ENCODE measurements at regions not wholly inside any gene's neighbourhood (a gene's known extent, or its start where the extent isn't known, plus 50 kb on each side); places are given as distances from the start of the nearest gene placed in this dataset.
"Not testable (repeated sequence)": the region's sequence is repeated elsewhere in the genome, so short reads cannot be mapped to it uniquely, and the experiment has no call there.

DNA sequence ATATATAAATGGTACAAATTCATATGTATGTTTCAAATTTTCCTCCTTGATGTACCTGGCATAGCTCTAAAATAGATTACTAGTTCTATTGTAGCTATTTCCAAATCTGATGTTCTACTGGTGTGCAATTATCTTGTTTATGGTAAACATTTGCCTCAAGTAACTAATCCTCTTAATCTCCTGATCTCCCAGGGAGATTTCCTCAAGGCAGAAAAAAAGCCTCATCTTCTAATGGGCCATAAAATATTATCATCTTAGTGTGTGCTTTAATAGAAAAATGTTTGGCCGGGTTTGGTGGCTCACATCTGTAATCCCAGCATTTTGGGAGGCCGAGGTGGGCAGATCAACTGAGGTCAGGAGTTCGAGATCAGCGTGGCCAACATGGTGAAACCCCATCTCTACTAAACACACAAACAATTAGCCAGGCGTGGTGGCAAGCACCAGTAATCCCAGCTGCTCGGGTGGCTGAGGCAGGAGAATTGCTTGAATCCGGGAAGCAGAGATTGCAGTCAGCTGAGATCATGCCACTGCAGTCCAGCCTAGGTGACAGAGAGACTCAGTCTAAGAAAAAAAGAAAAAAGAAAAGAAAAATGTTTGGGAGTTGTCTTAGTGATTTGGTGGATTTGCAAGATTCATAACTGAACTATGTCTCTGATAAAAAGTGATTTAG is 498.9 kb upstream of the SLITRK5 start:
- TF ChIP-seq, protein P1, sequence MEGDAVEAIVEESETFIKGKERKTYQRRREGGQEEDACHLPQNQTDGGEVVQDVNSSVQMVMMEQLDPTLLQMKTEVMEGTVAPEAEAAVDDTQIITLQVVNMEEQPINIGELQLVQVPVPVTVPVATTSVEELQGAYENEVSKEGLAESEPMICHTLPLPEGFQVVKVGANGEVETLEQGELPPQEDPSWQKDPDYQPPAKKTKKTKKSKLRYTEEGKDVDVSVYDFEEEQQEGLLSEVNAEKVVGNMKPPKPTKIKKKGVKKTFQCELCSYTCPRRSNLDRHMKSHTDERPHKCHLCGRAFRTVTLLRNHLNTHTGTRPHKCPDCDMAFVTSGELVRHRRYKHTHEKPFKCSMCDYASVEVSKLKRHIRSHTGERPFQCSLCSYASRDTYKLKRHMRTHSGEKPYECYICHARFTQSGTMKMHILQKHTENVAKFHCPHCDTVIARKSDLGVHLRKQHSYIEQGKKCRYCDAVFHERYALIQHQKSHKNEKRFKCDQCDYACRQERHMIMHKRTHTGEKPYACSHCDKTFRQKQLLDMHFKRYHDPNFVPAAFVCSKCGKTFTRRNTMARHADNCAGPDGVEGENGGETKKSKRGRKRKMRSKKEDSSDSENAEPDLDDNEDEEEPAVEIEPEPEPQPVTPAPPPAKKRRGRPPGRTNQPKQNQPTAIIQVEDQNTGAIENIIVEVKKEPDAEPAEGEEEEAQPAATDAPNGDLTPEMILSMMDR (conservative IDR thresholded peaks at IDR 0.05; ENCODE audit: low read depth) = no peak

DNA sequence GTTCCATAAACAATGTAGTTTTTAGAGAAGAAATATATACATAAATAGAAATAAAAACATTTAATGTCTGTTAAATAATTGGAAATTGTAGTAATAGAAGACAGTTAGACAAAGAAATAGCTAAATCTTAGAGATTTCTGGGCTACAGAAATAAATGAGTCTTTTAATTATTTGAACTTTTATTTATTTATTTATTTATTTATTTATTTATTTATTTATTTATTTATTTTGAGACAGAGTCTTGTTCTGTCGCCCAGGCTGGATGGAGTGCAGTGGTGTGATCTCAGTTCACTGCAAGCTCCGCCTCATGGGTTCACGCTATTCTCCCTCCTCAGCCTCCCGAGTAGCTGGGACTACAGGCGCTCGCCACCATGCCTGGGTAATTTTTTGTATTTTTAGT is 486.0 kb upstream of the SLITRK5 start:
- CTCF ChIA-PET; POLR2A ChIA-PET (ENCODE audit: low non-redundant PET): not testable (repeated sequence)

More for the DNA sequence above, 498.9 kb upstream of the SLITRK5 start:
- ChIA-PET POLR2A (ENCODE audit: low non-redundant PET) (no interaction called here), CTCF (interaction anchor here (0.6 kb wide), 1 partner anchor 197 kb away, joined by 5 read pairs; no protein-coding TSS in a partner anchor)
- no peak overlapping the region for H3K27ac ChIP-seq
- DNase-seq (ENCODE audit: low spot score) = no peak

DNA sequence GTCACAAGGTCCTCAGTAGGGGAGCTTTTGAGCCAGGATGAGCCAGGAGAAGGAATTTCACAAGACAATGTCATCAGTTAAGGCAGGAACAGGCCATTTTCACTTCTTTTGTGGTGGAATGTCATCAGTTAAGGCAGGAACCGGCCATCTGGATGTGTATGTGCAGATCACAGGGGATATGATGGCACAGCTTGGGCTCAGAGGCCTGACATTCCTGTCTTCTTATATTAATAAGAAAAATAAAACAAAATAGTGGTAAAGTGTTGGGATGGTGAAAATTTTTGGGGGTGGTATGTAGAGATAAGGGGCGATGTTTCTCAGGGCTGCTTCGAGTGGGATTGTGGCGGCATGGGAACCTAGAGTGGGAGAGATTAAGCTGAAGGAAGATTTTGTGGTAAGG is 484.5 kb upstream of the SLITRK5 start:
- DNase-seq (ENCODE audit: low spot score); CTCF ChIA-PET; POLR2A ChIA-PET (ENCODE audit: low non-redundant PET); H3K27ac ChIP-seq: not testable (repeated sequence)

More for the DNA sequence above, 486.0 kb upstream of the SLITRK5 start:
- not testable (repeated sequence) for DNase-seq (ENCODE audit: low spot score); H3K27ac ChIP-seq

DNA sequence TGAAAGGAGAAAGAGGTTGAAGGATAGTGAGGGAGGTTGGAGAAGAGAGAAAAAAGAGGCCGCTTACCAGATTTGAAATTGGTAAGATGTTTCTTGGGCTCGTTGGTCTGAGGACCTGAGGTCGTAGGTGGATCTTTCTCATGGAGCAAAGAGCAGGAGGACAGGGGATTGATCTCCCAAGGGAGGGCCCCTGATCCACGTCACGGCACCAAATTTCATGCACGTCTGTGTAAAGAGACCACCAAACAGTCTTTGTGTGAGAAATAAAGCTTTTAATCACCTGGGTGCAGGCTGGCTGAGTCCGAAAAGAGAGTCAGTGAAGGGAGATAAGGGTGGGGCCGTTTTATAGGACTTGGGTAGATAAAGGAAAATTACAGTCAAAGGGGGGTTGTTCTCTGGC is 479.7 kb upstream of the SLITRK5 start:
- POLR2A ChIA-PET (ENCODE audit: low non-redundant PET); H3K27ac ChIP-seq; DNase-seq (ENCODE audit: low spot score); CTCF ChIA-PET: not testable (repeated sequence)

DNA sequence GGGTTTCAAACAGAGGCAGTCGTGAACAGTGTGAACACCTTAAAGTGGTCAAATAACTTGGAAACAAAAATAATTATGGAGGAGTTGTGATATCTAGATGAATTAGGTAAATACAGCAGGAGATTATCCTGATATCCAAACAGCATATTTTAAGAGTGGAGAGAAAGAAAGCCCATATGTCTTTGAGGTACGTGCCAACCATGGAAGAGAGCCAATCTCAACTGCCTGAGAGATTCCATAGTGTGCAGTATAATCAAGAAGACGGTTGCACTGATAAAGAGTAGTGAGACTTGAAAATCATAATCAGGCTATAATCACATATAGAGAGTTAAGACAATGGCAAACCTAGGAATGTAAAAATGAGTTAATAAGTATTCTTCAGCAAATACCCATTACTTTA is 472.8 kb upstream of the SLITRK5 start:
- TF ChIP-seq, protein P1 (conservative IDR thresholded peaks at IDR 0.05; ENCODE audit: low read depth) = no peak
- no peak overlapping the region for H3K27ac ChIP-seq
- ChIA-PET POLR2A (ENCODE audit: low non-redundant PET) (no interaction called here), CTCF (interaction anchor here (0.6 kb wide), 1 partner anchor 1370 kb away, joined by 3 read pairs; no protein-coding TSS in a partner anchor)
- no peak for DNase-seq (ENCODE audit: low spot score)

DNA sequence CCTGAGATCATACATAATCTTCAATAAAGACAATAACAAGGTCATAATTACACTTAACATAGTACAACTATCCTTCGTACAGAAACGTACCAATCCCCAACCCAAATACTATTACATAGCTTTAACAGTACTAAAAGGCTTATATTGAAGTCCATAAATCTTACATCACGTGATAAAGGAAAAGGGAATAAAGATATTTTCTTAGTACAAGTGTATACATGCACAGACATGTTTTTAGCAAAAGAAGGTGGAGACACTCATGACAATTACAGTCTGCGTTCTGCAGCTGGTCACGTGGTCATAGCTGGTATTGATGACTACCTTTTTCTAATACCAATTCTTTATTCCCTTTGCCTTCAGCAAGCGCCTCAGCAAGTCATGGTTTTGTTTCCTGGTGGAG is 464.5 kb upstream of the SLITRK5 start:
- no peak overlapping the region for H3K27ac ChIP-seq
- TF ChIP-seq, protein P1 (conservative IDR thresholded peaks at IDR 0.05; ENCODE audit: low read depth) = no peak
- no peak for DNase-seq (ENCODE audit: low spot score)
- POLR2A ChIA-PET (ENCODE audit: low non-redundant PET) = no interaction called here
- CTCF ChIA-PET = no interaction called here

DNA sequence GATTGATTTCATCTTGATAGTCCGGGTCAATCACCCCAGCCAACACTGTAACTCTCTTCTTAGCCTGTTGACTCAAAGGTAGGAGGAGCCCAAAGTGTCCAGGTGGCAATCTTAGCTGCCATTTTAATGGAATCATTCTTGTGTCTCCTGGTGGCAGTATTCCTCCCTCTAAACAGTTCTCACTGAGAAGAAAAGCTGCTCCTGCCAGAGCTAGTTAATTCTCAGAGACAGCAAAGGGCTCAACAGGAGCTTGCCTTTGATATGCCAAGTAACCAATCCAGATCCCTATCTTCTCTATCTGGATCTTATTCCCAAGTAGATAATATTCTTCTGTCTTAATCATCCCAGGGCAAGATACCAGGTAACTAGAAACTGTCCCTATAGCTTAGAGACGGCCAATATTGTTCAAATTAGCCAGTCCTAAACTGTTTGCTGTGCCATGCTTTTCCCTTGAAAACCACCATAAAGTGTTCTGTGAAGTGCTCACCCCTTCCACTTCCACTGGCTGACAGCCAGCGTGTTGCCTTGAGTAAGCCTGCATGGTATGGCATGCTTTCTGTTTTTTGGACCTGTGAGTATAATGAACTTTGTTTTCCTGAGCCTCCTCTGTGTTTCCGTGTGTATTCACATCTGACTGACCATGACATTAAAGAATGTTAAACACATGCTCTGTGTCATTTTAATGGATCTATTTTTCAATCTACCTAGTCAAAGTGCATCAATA is 463.7 kb upstream of the SLITRK5 start:
- TF ChIP-seq, protein P1 (conservative IDR thresholded peaks at IDR 0.05; ENCODE audit: low read depth) = no peak
- POLR2A ChIA-PET (ENCODE audit: low non-redundant PET) = no interaction called here
- no peak overlapping the region for H3K27ac ChIP-seq
- CTCF ChIA-PET = no interaction called here
- no peak for DNase-seq (ENCODE audit: low spot score)

DNA sequence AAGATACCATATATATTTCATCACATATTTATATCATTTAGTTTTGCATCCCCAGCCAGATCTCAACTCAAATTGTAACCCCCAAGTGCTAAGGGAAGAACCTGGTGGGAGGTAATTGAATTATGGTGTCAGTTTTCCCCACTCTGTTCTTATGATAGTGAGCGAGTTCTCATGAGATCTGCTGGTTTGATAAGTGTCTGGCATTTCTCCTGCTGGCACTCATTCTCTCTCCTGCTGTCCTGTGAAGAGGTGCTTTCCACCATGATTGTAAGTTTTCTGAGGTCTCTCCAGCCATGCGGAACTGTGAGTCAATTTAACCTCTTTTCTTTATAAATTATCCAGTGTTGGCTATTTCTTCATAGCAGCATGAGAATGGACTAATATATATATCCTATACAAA is 462.5 kb upstream of the SLITRK5 start:
- TF ChIP-seq, protein P1 (conservative IDR thresholded peaks at IDR 0.05; ENCODE audit: low read depth) = no peak
- POLR2A ChIA-PET (ENCODE audit: low non-redundant PET) = no interaction called here
- CTCF ChIA-PET = no interaction called here
- H3K27ac ChIP-seq = no peak overlapping the region
- no peak for DNase-seq (ENCODE audit: low spot score)
